SU-DHL-6 (cell line): ENCODE measurements at regions not wholly inside any gene's neighbourhood (a gene's known extent, or its start where the extent isn't known, plus 50 kb on each side); places are given as distances from the start of the nearest gene placed in this dataset.

ENCODE experiments used
- H2AFZ ChIP-seq: fragments of 200-600 bp; sonication (generic); 2 replicates; pipeline ENCODE4 v1.6.1; 2014; ENCODE audit warnings: low read depth, mild to moderate bottlenecking, moderate library complexity, mixed read lengths, antibody characterized with exemption, low read length; ENCODE audit not compliant: severe bottlenecking
- H3F3A ChIP-seq: fragments of 200-600 bp; shearing (Covaris generic); 2 replicates; pipeline ENCODE4 v1.6.0; 2016; ENCODE audit warnings: antibody characterized with exemption, mild to moderate bottlenecking; ENCODE audit not compliant: insufficient read depth
- H3K27ac ChIP-seq: fragments of 200-600 bp; sonication (generic); 2 replicates; pipeline ENCODE4 v1.5.1; 2016; ENCODE audit warnings: low read depth, mild to moderate bottlenecking, low read length, moderate library complexity, mixed read lengths
- H3K27me3 ChIP-seq: fragments of 200-600 bp; sonication (generic), shearing (Covaris generic); 2 replicates; pipeline ENCODE4 v1.6.0; 2014; ENCODE audit warnings: mild to moderate bottlenecking, low read length
- H3K36me3 ChIP-seq: fragments of 200-600 bp; sonication (generic); 2 replicates; pipeline ENCODE4 v1.6.1; 2014; ENCODE audit warnings: mild to moderate bottlenecking, low read length, mixed read lengths
- H3K4me2 ChIP-seq: fragments of 300-600, 200-600 bp; shearing (Covaris generic), sonication (generic); 2 replicates; pipeline ENCODE4 v1.6.0; 2014; ENCODE audit warnings: low read length, low read depth, mild to moderate bottlenecking; ENCODE audit not compliant: poor library complexity, severe bottlenecking
- H3K4me3 ChIP-seq: fragments of 200-600 bp; sonication (generic); 2 replicates; pipeline ENCODE4 v1.5.1; 2014; ENCODE audit warnings: antibody characterized with exemption, low read length, mild to moderate bottlenecking, mixed read lengths; ENCODE audit not compliant: insufficient read depth, poor library complexity, severe bottlenecking
- H3K79me2 ChIP-seq: fragments of 200-600 bp; sonication (generic); 2 replicates; pipeline ENCODE4 v1.6.1; 2014; ENCODE audit warnings: mild to moderate bottlenecking, low read length, moderate library complexity; ENCODE audit not compliant: insufficient read depth
- H3K9ac ChIP-seq: fragments of 200-600 bp; sonication (generic); 2 replicates; pipeline ENCODE4 v1.7.0; 2014; ENCODE audit warnings: mild to moderate bottlenecking, low read length
- H3K9me2 ChIP-seq: fragments of 200-600 bp; sonication (generic); replicated peaks from 2 replicates; pipeline ENCODE4 v1.6.1; 2014; ENCODE audit warnings: low read length; ENCODE audit not compliant: insufficient read depth
- H3K9me3 ChIP-seq: fragments of 200-600 bp; sonication (generic); 2 replicates; pipeline ENCODE4 v1.6.1; 2014; ENCODE audit warnings: low read length, mixed read lengths; ENCODE audit not compliant: insufficient read depth
- H4K20me1 ChIP-seq: fragments of 200-600 bp; sonication (generic); 2 replicates; pipeline ENCODE4 v1.6.1; 2014; ENCODE audit warnings: low read depth, mild to moderate bottlenecking, antibody characterized with exemption, low read length, moderate library complexity, mixed read lengths
- CTCF ChIP-seq: fragments of 200-600 bp; sonication (generic); IDR thresholded peaks from one replicate; pipeline ENCODE4 v1.5.1; 2017; ENCODE audit warnings: antibody characterized with exemption, mild to moderate bottlenecking, low read length, moderate library complexity; ENCODE audit not compliant: insufficient read depth, poor library complexity, severe bottlenecking
- EZH2phosphoT487 ChIP-seq: fragments of 200-600 bp; sonication (generic), shearing (Covaris generic); conservative IDR thresholded peaks from 2 replicates; pipeline ENCODE4 v1.6.1; 2018; ENCODE audit warnings: mild to moderate bottlenecking, antibody characterized with exemption, low read length, moderate library complexity, mixed read lengths

- no peak overlapping the region for H3K4me3 ChIP-seq
- no peaks in the 10 kb centered on the region for H3F3A ChIP-seq
- H4K20me1 ChIP-seq: no peaks in the 10 kb centered on the region
- no peak overlapping the region for H3K9ac ChIP-seq
- no peak for TF ChIP-seq EZH2phosphoT487
- TF ChIP-seq CTCF: no peak
- no peak overlapping the region for H2AFZ ChIP-seq
- no peaks in the 10 kb centered on the region for H3K36me3 ChIP-seq
- H3K9me3 ChIP-seq: no peaks in the 10 kb centered on the region
- H3K79me2 ChIP-seq: no peaks in the 10 kb centered on the region
- H3K27me3 ChIP-seq: no peaks in the 10 kb centered on the region
- H3K27ac ChIP-seq: no peak overlapping the region
- H3K4me2 ChIP-seq: no peak overlapping the region
- H3K9me2 ChIP-seq: no peaks in the 10 kb centered on the region
These were observed 1585.6 kb downstream of the EFNA5 start for GRCh38 chr5:106085136-106085535.

- Histone ChIP-seq H3K9me3 (no peaks in the 10 kb centered on the region), H3K4me2 (no peak overlapping the region), H3K9ac (no peak overlapping the region), H3K4me3 (no peak overlapping the region), H3K27me3 (no peaks in the 10 kb centered on the region), H3K79me2 (no peaks in the 10 kb centered on the region), H3F3A (no peaks in the 10 kb centered on the region), H3K9me2 (no peaks in the 10 kb centered on the region), H2AFZ (no peak overlapping the region), H3K27ac (no peak overlapping the region), H4K20me1 (no peaks in the 10 kb centered on the region), H3K36me3 (no peaks in the 10 kb centered on the region)
- TF ChIP-seq EZH2phosphoT487: no peak
- no peak for TF ChIP-seq CTCF
These were observed 1590.2 kb downstream of the EFNA5 start for GRCh38 chr5:106080535-106080934.

GRCh38 chr5:106076655-106077054 lies 1594.1 kb downstream of the EFNA5 start:
- Histone ChIP-seq H3K4me3 (no peak overlapping the region), H2AFZ (no peak overlapping the region), H4K20me1 (no peaks in the 10 kb centered on the region), H3K9ac (no peak overlapping the region), H3F3A (no peaks in the 10 kb centered on the region), H3K9me3 (no peaks in the 10 kb centered on the region), H3K4me2 (no peak overlapping the region), H3K27ac (no peak overlapping the region), H3K27me3 (no peaks in the 10 kb centered on the region), H3K79me2 (no peaks in the 10 kb centered on the region), H3K9me2 (no peaks in the 10 kb centered on the region), H3K36me3 (no peaks in the 10 kb centered on the region)
- TF ChIP-seq CTCF (no peak), EZH2phosphoT487 (no peak)

DNA sequence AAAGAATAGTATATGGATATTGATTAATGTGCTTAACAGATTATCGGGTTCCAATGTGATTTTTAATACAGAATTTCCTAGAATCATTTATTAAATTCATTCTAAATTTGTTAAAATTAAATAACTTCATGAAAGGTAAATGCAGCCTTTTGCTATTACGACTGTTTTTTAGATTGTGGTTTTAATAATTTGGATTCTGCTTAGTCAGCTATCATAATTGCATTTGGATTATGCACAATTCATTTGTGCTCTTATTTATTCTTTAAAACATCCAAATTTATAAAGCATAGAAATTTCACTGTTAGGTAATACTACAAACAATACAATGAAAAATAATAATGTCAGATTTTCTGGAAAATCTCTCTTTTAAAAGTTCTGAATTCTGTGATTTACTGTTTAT lies 1598.5 kb downstream of the EFNA5 start:
- H3F3A ChIP-seq: no peaks in the 10 kb centered on the region

More for the DNA sequence above, 1598.5 kb downstream of the EFNA5 start:
- H3K36me3 ChIP-seq: no peaks in the 10 kb centered on the region
- no peak overlapping the region for H3K4me3 ChIP-seq
- TF ChIP-seq CTCF (no peak), EZH2phosphoT487 (no peak)
- no peaks in the 10 kb centered on the region for H3K9me3 ChIP-seq
- H3K9me2 ChIP-seq: no peaks in the 10 kb centered on the region
- no peak overlapping the region for H3K9ac ChIP-seq
- H3K4me2 ChIP-seq: no peak overlapping the region
- no peak overlapping the region for H3K27ac ChIP-seq
- H3K27me3 ChIP-seq: no peaks in the 10 kb centered on the region
- H2AFZ ChIP-seq: no peak overlapping the region
- no peaks in the 10 kb centered on the region for H3K79me2 ChIP-seq
- H4K20me1 ChIP-seq: no peaks in the 10 kb centered on the region
